ENCODE measurements at regions not wholly inside any gene's neighbourhood (a gene's known extent, or its start where the extent isn't known, plus 50 kb on each side); places are given as distances from the start of the nearest gene placed in this dataset.

- H3K4me1 ChIP-seq (ENCODE audit: control insufficient read depth, insufficient read depth, low read length), result no peaks in the 10 kb centered on the region
- H3K9ac ChIP-seq (ENCODE audit: low read depth, low read length), result no peak overlapping the region
- H3K27me3 ChIP-seq (ENCODE audit: control insufficient read depth, insufficient read depth, low read length), result no peaks in the 10 kb centered on the region
- no peaks in the 10 kb centered on the region for H3K36me3 ChIP-seq (ENCODE audit: control insufficient read depth, insufficient read depth, low read length)
- H3K4me3 ChIP-seq (ENCODE audit: low read depth, low read length), result no peak overlapping the region
- H3K9me3 ChIP-seq (ENCODE audit: control insufficient read depth, insufficient read depth, low read length), result no peaks in the 10 kb centered on the region
These were observed 285.5 kb upstream of the IGFBP3 start for GRCh38 chr7:46206476-46207060.

GRCh38 chr7:46205478-46205877 lies 284.4 kb upstream of the IGFBP3 start:
- Histone ChIP-seq H3K9ac (ENCODE audit: low read depth, low read length) (no peak overlapping the region), H3K27me3 (ENCODE audit: control insufficient read depth, insufficient read depth, low read length) (no peaks in the 10 kb centered on the region), H3K36me3 (ENCODE audit: control insufficient read depth, insufficient read depth, low read length) (no peaks in the 10 kb centered on the region), H3K4me1 (ENCODE audit: control insufficient read depth, insufficient read depth, low read length) (no peaks in the 10 kb centered on the region), H3K9me3 (ENCODE audit: control insufficient read depth, insufficient read depth, low read length) (no peaks in the 10 kb centered on the region), H3K4me3 (ENCODE audit: low read depth, low read length) (no peak overlapping the region)

- Histone ChIP-seq H3K9ac (ENCODE audit: low read depth, low read length) (no peak overlapping the region), H3K9me3 (ENCODE audit: control insufficient read depth, insufficient read depth, low read length) (no peaks in the 10 kb centered on the region), H3K4me3 (ENCODE audit: low read depth, low read length) (no peak overlapping the region), H3K36me3 (ENCODE audit: control insufficient read depth, insufficient read depth, low read length) (no peaks in the 10 kb centered on the region), H3K4me1 (ENCODE audit: control insufficient read depth, insufficient read depth, low read length) (no peaks in the 10 kb centered on the region), H3K27me3 (ENCODE audit: control insufficient read depth, insufficient read depth, low read length) (no peaks in the 10 kb centered on the region)
These were observed 282.9 kb upstream of the IGFBP3 start for GRCh38 chr7:46203926-46204325.

- Histone ChIP-seq H3K4me3 (ENCODE audit: low read depth, low read length) (no peak overlapping the region), H3K27me3 (ENCODE audit: control insufficient read depth, insufficient read depth, low read length) (no peaks in the 10 kb centered on the region), H3K9me3 (ENCODE audit: control insufficient read depth, insufficient read depth, low read length) (no peaks in the 10 kb centered on the region), H3K36me3 (ENCODE audit: control insufficient read depth, insufficient read depth, low read length) (no peaks in the 10 kb centered on the region), H3K9ac (ENCODE audit: low read depth, low read length) (no peak overlapping the region), H3K4me1 (ENCODE audit: control insufficient read depth, insufficient read depth, low read length) (no peaks in the 10 kb centered on the region)
These were observed 281.3 kb upstream of the IGFBP3 start for GRCh38 chr7:46202379-46202778.

- no peak overlapping the region for H3K4me3 ChIP-seq (ENCODE audit: low read depth, low read length)
- H3K9ac ChIP-seq (ENCODE audit: low read depth, low read length), result no peak overlapping the region
- H3K4me1 ChIP-seq (ENCODE audit: control insufficient read depth, insufficient read depth, low read length), result no peaks in the 10 kb centered on the region
- no peaks in the 10 kb centered on the region for H3K27me3 ChIP-seq (ENCODE audit: control insufficient read depth, insufficient read depth, low read length)
- H3K36me3 ChIP-seq (ENCODE audit: control insufficient read depth, insufficient read depth, low read length), result no peaks in the 10 kb centered on the region
- H3K9me3 ChIP-seq (ENCODE audit: control insufficient read depth, insufficient read depth, low read length), result no peaks in the 10 kb centered on the region
These were observed 280.9 kb upstream of the IGFBP3 start for GRCh38 chr7:46201961-46202360.

- Histone ChIP-seq H3K36me3 (ENCODE audit: control insufficient read depth, insufficient read depth, low read length) (no peaks in the 10 kb centered on the region), H3K9me3 (ENCODE audit: control insufficient read depth, insufficient read depth, low read length) (no peaks in the 10 kb centered on the region), H3K4me3 (ENCODE audit: low read depth, low read length) (no peak overlapping the region), H3K9ac (ENCODE audit: low read depth, low read length) (no peak overlapping the region), H3K4me1 (ENCODE audit: control insufficient read depth, insufficient read depth, low read length) (no peaks in the 10 kb centered on the region), H3K27me3 (ENCODE audit: control insufficient read depth, insufficient read depth, low read length) (no peaks in the 10 kb centered on the region)
These were observed 277.6 kb upstream of the IGFBP3 start for GRCh38 chr7:46198701-46199100.

GRCh38 chr7:46197785-46198540 lies 276.9 kb upstream of the IGFBP3 start:
- Histone ChIP-seq H3K9ac (ENCODE audit: low read depth, low read length) (no peak overlapping the region), H3K4me3 (ENCODE audit: low read depth, low read length) (no peak overlapping the region), H3K27me3 (ENCODE audit: control insufficient read depth, insufficient read depth, low read length) (no peaks in the 10 kb centered on the region), H3K9me3 (ENCODE audit: control insufficient read depth, insufficient read depth, low read length) (no peaks in the 10 kb centered on the region), H3K4me1 (ENCODE audit: control insufficient read depth, insufficient read depth, low read length) (no peaks in the 10 kb centered on the region), H3K36me3 (ENCODE audit: control insufficient read depth, insufficient read depth, low read length) (no peaks in the 10 kb centered on the region)

GRCh38 chr7:46195934-46196333 lies 274.9 kb upstream of the IGFBP3 start:
- Histone ChIP-seq H3K9me3 (ENCODE audit: control insufficient read depth, insufficient read depth, low read length) (no peaks in the 10 kb centered on the region), H3K4me1 (ENCODE audit: control insufficient read depth, insufficient read depth, low read length) (no peaks in the 10 kb centered on the region), H3K4me3 (ENCODE audit: low read depth, low read length) (no peak overlapping the region), H3K36me3 (ENCODE audit: control insufficient read depth, insufficient read depth, low read length) (no peaks in the 10 kb centered on the region), H3K27me3 (ENCODE audit: control insufficient read depth, insufficient read depth, low read length) (no peaks in the 10 kb centered on the region), H3K9ac (ENCODE audit: low read depth, low read length) (no peak overlapping the region)

GRCh38 chr7:46192271-46192670 lies 271.2 kb upstream of the IGFBP3 start:
- no peak overlapping the region for H3K4me3 ChIP-seq (ENCODE audit: low read depth, low read length)
- no peak overlapping the region for H3K9ac ChIP-seq (ENCODE audit: low read depth, low read length)
- no peaks in the 10 kb centered on the region for H3K9me3 ChIP-seq (ENCODE audit: control insufficient read depth, insufficient read depth, low read length)
- H3K4me1 ChIP-seq (ENCODE audit: control insufficient read depth, insufficient read depth, low read length), result no peaks in the 10 kb centered on the region
- H3K36me3 ChIP-seq (ENCODE audit: control insufficient read depth, insufficient read depth, low read length), result no peaks in the 10 kb centered on the region
- no peaks in the 10 kb centered on the region for H3K27me3 ChIP-seq (ENCODE audit: control insufficient read depth, insufficient read depth, low read length)

- no peaks in the 10 kb centered on the region for H3K4me1 ChIP-seq (ENCODE audit: control insufficient read depth, insufficient read depth, low read length)
- H3K27me3 ChIP-seq (ENCODE audit: control insufficient read depth, insufficient read depth, low read length), result no peaks in the 10 kb centered on the region
- no peaks in the 10 kb centered on the region for H3K36me3 ChIP-seq (ENCODE audit: control insufficient read depth, insufficient read depth, low read length)
- no peak overlapping the region for H3K4me3 ChIP-seq (ENCODE audit: low read depth, low read length)
- H3K9ac ChIP-seq (ENCODE audit: low read depth, low read length), result no peak overlapping the region
- no peaks in the 10 kb centered on the region for H3K9me3 ChIP-seq (ENCODE audit: control insufficient read depth, insufficient read depth, low read length)
These were observed 270.7 kb upstream of the IGFBP3 start for GRCh38 chr7:46191776-46192175.

GRCh38 chr7:46191296-46191695 lies 270.2 kb upstream of the IGFBP3 start:
- H3K9me3 ChIP-seq (ENCODE audit: control insufficient read depth, insufficient read depth, low read length), result no peaks in the 10 kb centered on the region
- no peak overlapping the region for H3K4me3 ChIP-seq (ENCODE audit: low read depth, low read length)
- no peaks in the 10 kb centered on the region for H3K36me3 ChIP-seq (ENCODE audit: control insufficient read depth, insufficient read depth, low read length)
- no peaks in the 10 kb centered on the region for H3K4me1 ChIP-seq (ENCODE audit: control insufficient read depth, insufficient read depth, low read length)
- no peaks in the 10 kb centered on the region for H3K27me3 ChIP-seq (ENCODE audit: control insufficient read depth, insufficient read depth, low read length)
- no peak overlapping the region for H3K9ac ChIP-seq (ENCODE audit: low read depth, low read length)

- Histone ChIP-seq H3K4me1 (ENCODE audit: control insufficient read depth, insufficient read depth, low read length) (no peaks in the 10 kb centered on the region), H3K4me3 (ENCODE audit: low read depth, low read length) (no peak overlapping the region), H3K36me3 (ENCODE audit: control insufficient read depth, insufficient read depth, low read length) (no peaks in the 10 kb centered on the region), H3K9me3 (ENCODE audit: control insufficient read depth, insufficient read depth, low read length) (no peaks in the 10 kb centered on the region), H3K9ac (ENCODE audit: low read depth, low read length) (no peak overlapping the region), H3K27me3 (ENCODE audit: control insufficient read depth, insufficient read depth, low read length) (no peaks in the 10 kb centered on the region)
These were observed 268.3 kb upstream of the IGFBP3 start for GRCh38 chr7:46189255-46189790.
